ENCODE measurements at regions not wholly inside any gene's neighbourhood (a gene's known extent, or its start where the extent isn't known, plus 50 kb on each side); places are given as distances from the start of the nearest gene placed in this dataset.

DNA sequence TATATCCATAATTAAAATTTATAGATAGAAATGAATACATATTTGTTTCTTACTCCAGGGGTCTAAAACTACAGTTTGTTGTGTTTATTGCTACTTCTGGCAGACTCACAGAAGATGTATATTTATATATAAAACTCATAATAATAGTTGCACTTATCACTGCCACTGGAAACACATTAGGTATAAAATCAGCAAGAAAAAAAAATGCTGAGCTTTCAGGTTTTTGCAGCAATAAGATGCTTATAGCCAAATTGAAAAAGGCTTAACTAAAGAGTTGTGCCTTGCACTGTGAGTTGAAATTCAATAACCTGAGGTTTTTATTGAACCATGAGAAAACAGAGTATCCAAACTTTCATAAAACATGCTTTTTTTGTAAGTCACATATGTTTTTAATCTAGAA, 623.9 kb upstream of the CRIM1 start:
- TF ChIP-seq, protein P1, sequence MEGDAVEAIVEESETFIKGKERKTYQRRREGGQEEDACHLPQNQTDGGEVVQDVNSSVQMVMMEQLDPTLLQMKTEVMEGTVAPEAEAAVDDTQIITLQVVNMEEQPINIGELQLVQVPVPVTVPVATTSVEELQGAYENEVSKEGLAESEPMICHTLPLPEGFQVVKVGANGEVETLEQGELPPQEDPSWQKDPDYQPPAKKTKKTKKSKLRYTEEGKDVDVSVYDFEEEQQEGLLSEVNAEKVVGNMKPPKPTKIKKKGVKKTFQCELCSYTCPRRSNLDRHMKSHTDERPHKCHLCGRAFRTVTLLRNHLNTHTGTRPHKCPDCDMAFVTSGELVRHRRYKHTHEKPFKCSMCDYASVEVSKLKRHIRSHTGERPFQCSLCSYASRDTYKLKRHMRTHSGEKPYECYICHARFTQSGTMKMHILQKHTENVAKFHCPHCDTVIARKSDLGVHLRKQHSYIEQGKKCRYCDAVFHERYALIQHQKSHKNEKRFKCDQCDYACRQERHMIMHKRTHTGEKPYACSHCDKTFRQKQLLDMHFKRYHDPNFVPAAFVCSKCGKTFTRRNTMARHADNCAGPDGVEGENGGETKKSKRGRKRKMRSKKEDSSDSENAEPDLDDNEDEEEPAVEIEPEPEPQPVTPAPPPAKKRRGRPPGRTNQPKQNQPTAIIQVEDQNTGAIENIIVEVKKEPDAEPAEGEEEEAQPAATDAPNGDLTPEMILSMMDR (IDR thresholded peaks at IDR 0.05; ENCODE audit: insufficient read depth, low read length, poor library complexity, severe bottlenecking) = no peak
- TF ChIP-seq EZH2phosphoT487 (conservative IDR thresholded peaks at IDR 0.05; ENCODE audit: low read length) = no peak

All from SU-DHL-6 (cell line).